HepG2 (cell line): ENCODE measurements at regions not wholly inside any gene's neighbourhood (a gene's known extent, or its start where the extent isn't known, plus 50 kb on each side); places are given as distances from the start of the nearest gene placed in this dataset.

ENCODE experiments used
- ATAC-seq: fragments of 200-7000 bp; cut with Tn5 transposase; 3 replicates; pipeline ENCODE4 v1.9.1; 2020; ENCODE audit warnings: mild to moderate bottlenecking, moderate library complexity
- BruUV-seq: library from RNA; stranded (reverse); fragments of 400-500 nt; replicated peaks from 2 replicates; lab custom pipeline; 2021; lab: Mats Ljungman, UMichigan
- CTCF ChIA-PET: fragments of 300-600 bp; formaldehyde crosslinking; extraction: SDS; loops from one replicate; lab custom pipeline; 2021; ENCODE audit warnings: low total read pairs, inconsistent platforms, low intra/inter-chr PET ratio; lab: Yijun Ruan, JAX
- POLR2A ChIA-PET: fragments of 350-600 bp; sonication (Branson Sonifier 250); formaldehyde crosslinking; loops from one replicate; lab custom pipeline; 2020; ENCODE audit warnings: antibody characterized with exemption, inconsistent platforms; lab: Yijun Ruan, JAX
- DNase-seq: peaks from one replicate; pipeline ENCODE4 v3.0.0-alpha.2; 2015; ENCODE audit warnings: low spot score
- FAIRE-seq: peaks from 3 replicates; lab custom pipeline; 2011; peaks lifted over from hg19 to GRCh38; lab: Jason Lieb, UNC
- H2AFZ ChIP-seq: one replicate; pipeline ENCODE4 v1.6.1; 2011; ENCODE audit warnings: low read length, inconsistent platforms
- H3K27ac ChIP-seq: fragments of 300-600 bp; 3 replicates; pipeline ENCODE4 v1.8.0; 2011; ENCODE audit warnings: mixed run types, mild to moderate bottlenecking, mixed read lengths, low read length, inconsistent platforms; ENCODE audit not compliant: insufficient read depth; ENCODE audit errors: extremely low read length
- H3K27me3 ChIP-seq, 2 experiments: fragments of 200-600 bp in 1 of 2; 2 replicates in 1 of 2; 3 replicates in 1 of 2; pipeline versions ENCODE4 v1.6.0 to v1.8.0; 2011; ENCODE audit warnings: low read length in 2 of 2, mild to moderate bottlenecking in 2 of 2, moderate library complexity in 2 of 2, inconsistent platforms in 1 of 2; ENCODE audit not compliant: insufficient read depth in 2 of 2, control insufficient read depth in 1 of 2
- H3K36me3 ChIP-seq, 2 experiments: fragments of 200-600 bp in 1 of 2; replicated peaks in 1 of 2; 2 replicates in 1 of 2; 3 replicates in 1 of 2; pipeline versions ENCODE4 v1.5.1 to v1.8.0; 2011; ENCODE audit warnings: low read length in 2 of 2, inconsistent platforms in 1 of 2; ENCODE audit not compliant: insufficient read depth in 2 of 2, control insufficient read depth in 1 of 2
- H3K4me1 ChIP-seq: 2 replicates; pipeline ENCODE4 v1.5.1; 2012; ENCODE audit warnings: low read length, inconsistent platforms; ENCODE audit not compliant: insufficient read depth
- H3K4me2 ChIP-seq: 2 replicates; pipeline ENCODE4 v1.6.0; 2011; ENCODE audit warnings: low read depth, low read length, inconsistent platforms
- H3K4me3 ChIP-seq, 3 experiments: fragments of 200-600 bp in 1 of 3; sonication (generic), shearing (Covaris generic) in 1 of 3; replicated peaks in 1 of 3; 2 replicates each; pipeline ENCODE4 v1.5.1; 2011 to 2016; ENCODE audit warnings: low read length in 3 of 3, inconsistent platforms in 2 of 3, low read depth in 2 of 3, mild to moderate bottlenecking in 2 of 3, control low read depth in 1 of 3, mixed read lengths in 1 of 3; ENCODE audit not compliant: insufficient read depth in 1 of 3
- H3K79me2 ChIP-seq: one replicate; pipeline ENCODE4 v1.6.1; 2011; ENCODE audit warnings: low read length, inconsistent platforms; ENCODE audit not compliant: insufficient read depth
- H3K9ac ChIP-seq: 2 replicates; pipeline ENCODE4 v1.6.0; 2011; ENCODE audit warnings: mild to moderate bottlenecking, low read depth, low read length, inconsistent platforms; ENCODE audit not compliant: insufficient read depth
- H3K9me3 ChIP-seq: 2 replicates; pipeline ENCODE4 v1.5.1; 2012; ENCODE audit warnings: mild to moderate bottlenecking, low read length
- H4K20me1 ChIP-seq: 2 replicates; pipeline ENCODE4 v1.6.0; 2011; ENCODE audit warnings: inconsistent platforms, mild to moderate bottlenecking, low read length, moderate library complexity; ENCODE audit not compliant: insufficient read depth
- AKAP8 ChIP-seq: sonication (generic); formaldehyde crosslinking; IDR thresholded peaks from 2 replicates; pipeline ENCODE4 v1.5.1; 2020; ENCODE audit warnings: mild to moderate bottlenecking, missing genetic modification reagents
- CREB3 ChIP-seq: sonication (generic); formaldehyde crosslinking; IDR thresholded peaks from 2 replicates; pipeline ENCODE4 v1.5.0; 2020; ENCODE audit warnings: missing genetic modification reagents
- DMTF1 ChIP-seq: sonication (generic); formaldehyde crosslinking; IDR thresholded peaks from 2 replicates; pipeline ENCODE4 v1.4.0; 2020; ENCODE audit warnings: mild to moderate bottlenecking, missing genetic modification reagents
- MXD4 ChIP-seq: IDR thresholded peaks from 2 replicates; pipeline ENCODE4 v1.6.1; 2016; ENCODE audit warnings: mild to moderate bottlenecking, missing biosample characterization, missing genetic modification reagents
- NFIC ChIP-seq: IDR thresholded peaks from 2 replicates; pipeline ENCODE4 v1.6.1; 2012; ENCODE audit warnings: mild to moderate bottlenecking, low read length, inconsistent platforms
- PREB ChIP-seq: sonication (generic); formaldehyde crosslinking; IDR thresholded peaks from 2 replicates; pipeline ENCODE4 v1.4.0; 2020; ENCODE audit warnings: missing genetic modification reagents
- RFX5 ChIP-seq: IDR thresholded peaks from 2 replicates; pipeline ENCODE4 v1.6.1; 2011; ENCODE audit warnings: low read depth, low read length, improper control_type of control experiment
- SETDB1 ChIP-seq: sonication (generic); formaldehyde crosslinking; IDR thresholded peaks from 2 replicates; pipeline ENCODE4 v1.5.1; 2020; ENCODE audit warnings: missing genetic modification reagents, mild to moderate bottlenecking, borderline replicate concordance
- TAF1 ChIP-seq: sonication (generic); formaldehyde crosslinking; IDR thresholded peaks from 2 replicates; pipeline ENCODE4 v1.4.0; 2020; ENCODE audit warnings: missing genetic modification reagents
- TERF1 ChIP-seq: sonication (generic); formaldehyde crosslinking; IDR thresholded peaks from 2 replicates; pipeline ENCODE4 v1.8.0; 2022; ENCODE audit warnings: mild to moderate bottlenecking, missing genetic modification reagents, moderate library complexity
- ZNF264 ChIP-seq: sonication (generic); formaldehyde crosslinking; IDR thresholded peaks from 2 replicates; pipeline ENCODE4 v1.4.0; 2020; ENCODE audit warnings: missing genetic modification reagents
- ZNF570 ChIP-seq: sonication (generic); formaldehyde crosslinking; IDR thresholded peaks from 2 replicates; pipeline ENCODE4 v1.4.0; 2020; ENCODE audit warnings: mild to moderate bottlenecking, missing genetic modification reagents, borderline replicate concordance
- ZNF761 ChIP-seq: sonication (generic); formaldehyde crosslinking; conservative IDR thresholded peaks from 2 replicates; pipeline ENCODE4 v1.4.0; 2020; ENCODE audit warnings: mild to moderate bottlenecking, missing genetic modification reagents
- WGBS: methylation state at CpG from one replicate; pipeline ENCODE4 v1.1.6; 2017; ENCODE audit warnings: low lambda C conversion rate; 5-methylcytosine and 5-hydroxymethylcytosine counted together
- in situ Hi-C: cut with HindIII; loops from 2 replicates; pipeline ENCODE4 v1.10.0; 2017; ENCODE audit warnings: low pct_unique_long_range_greater_than_20kb; ENCODE audit not compliant: extremely low pct_ligation_motif_present
- intact Hi-C: fragments of 100-400 bp; cut with micrococcal nuclease; formaldehyde crosslinking; loops from one replicate; pipeline ENCODE4 v1.10.0; 2022; ENCODE audit not compliant: unreplicated experiment

- TF ChIP-seq PREB (CRISPR knock-in tag) (no peak), TERF1 (CRISPR knock-in tag) (no peak)
Measured at GRCh38 chr5:54639621-54640020, 122.1 kb downstream of the SNX18 start (continued).

- H3K9me3 ChIP-seq: no peaks in the 10 kb centered on the region
- in situ Hi-C loops: no loop called here
- no peak overlapping the region for H3K9ac ChIP-seq
- no peak overlapping the region for H3K4me3 ChIP-seq
- BruUV-seq: no TSS peak
- H3K79me2 ChIP-seq: no peaks in the 10 kb centered on the region
- no peak overlapping the region for H2AFZ ChIP-seq
- intact Hi-C loops: no loop called here
- 4% methylated on average over 2 of the region's 2 CpGs for WGBS
- no peak overlapping the region for H3K4me2 ChIP-seq
- ChIA-PET CTCF (no interaction called here), POLR2A (no interaction called here)
- FAIRE-seq: no peak
- no peaks in the 10 kb centered on the region for H4K20me1 ChIP-seq
- ATAC-seq: no peak
- H3K36me3 ChIP-seq: no peaks in the 10 kb centered on the region
- no peak for TF ChIP-seq ZNF264 (CRISPR knock-in tag)
- H3K27ac ChIP-seq: no peak overlapping the region
- H3K4me1 ChIP-seq: no peaks in the 10 kb centered on the region
- no peaks in the 10 kb centered on the region for H3K27me3 ChIP-seq
- DNase-seq: no peak
Measured at GRCh38 chr5:54638106-54638505, 120.5 kb downstream of the SNX18 start.

- intact Hi-C loops (no loop called here), in situ Hi-C loops (no loop called here)
- H4K20me1 ChIP-seq: no peaks in the 10 kb centered on the region
- H3K36me3 ChIP-seq: no peaks in the 10 kb centered on the region
- ChIA-PET CTCF (no interaction called here), POLR2A (no interaction called here)
- H3K27ac ChIP-seq: no peak overlapping the region
- FAIRE-seq: no peak
- ATAC-seq: no peak
- H3K4me1 ChIP-seq: no peaks in the 10 kb centered on the region
- H3K27me3 ChIP-seq: no peaks in the 10 kb centered on the region
- BruUV-seq: no TSS peak
- no peaks in the 10 kb centered on the region for H3K79me2 ChIP-seq
- H3K4me3 ChIP-seq: no peak overlapping the region
- H2AFZ ChIP-seq: no peak overlapping the region
- H3K4me2 ChIP-seq: no peak overlapping the region
- 49% methylated on average over 5 of the region's 6 CpGs for WGBS
- no peaks in the 10 kb centered on the region for H3K9me3 ChIP-seq
- no peak overlapping the region for H3K9ac ChIP-seq
- no peak for DNase-seq
- TF ChIP-seq ZNF761 (CRISPR knock-in tag): no peak
- no peak for TF ChIP-seq NFIC
- no peak for TF ChIP-seq RFX5
- no peak for TF ChIP-seq ZNF570 (CRISPR knock-in tag)
- no peak for TF ChIP-seq SETDB1 (CRISPR knock-in tag)
- TF ChIP-seq MXD4 (CRISPR knock-in tag): no peak
- no peak for TF ChIP-seq AKAP8
- TF ChIP-seq CREB3 (CRISPR knock-in tag): no peak
- TF ChIP-seq DMTF1 (CRISPR knock-in tag): no peak
- no peak for TF ChIP-seq TAF1 (CRISPR knock-in tag)
Measured at GRCh38 chr5:54637654-54638053, 120.1 kb downstream of the SNX18 start.
